GM19239 (cell line): ENCODE measurements at regions not wholly inside any gene's neighbourhood (a gene's known extent, or its start where the extent isn't known, plus 50 kb on each side); places are given as distances from the start of the nearest gene placed in this dataset.

Source experiments
- DNase-seq: peaks from one replicate; pipeline ENCODE4 v3.0.0; 2011; ENCODE audit warnings: low spot score; ENCODE audit not compliant: insufficient read length
- FAIRE-seq: peaks from 2 replicates; lab custom pipeline; 2011; peaks lifted over from hg19 to GRCh38; lab: Jason Lieb, UNC

GRCh38 chr18:43692099-43692690, 414.9 kb upstream of the SYT4 start:
- no peak for DNase-seq
- no peak for FAIRE-seq

- DNase-seq (no peak), FAIRE-seq (no peak)
These were observed 425.1 kb upstream of the SYT4 start for GRCh38 chr18:43702399-43702798.

- DNase-seq (no peak), FAIRE-seq (no peak)
These were observed 425.8 kb upstream of the SYT4 start for GRCh38 chr18:43703050-43703449.

DNA sequence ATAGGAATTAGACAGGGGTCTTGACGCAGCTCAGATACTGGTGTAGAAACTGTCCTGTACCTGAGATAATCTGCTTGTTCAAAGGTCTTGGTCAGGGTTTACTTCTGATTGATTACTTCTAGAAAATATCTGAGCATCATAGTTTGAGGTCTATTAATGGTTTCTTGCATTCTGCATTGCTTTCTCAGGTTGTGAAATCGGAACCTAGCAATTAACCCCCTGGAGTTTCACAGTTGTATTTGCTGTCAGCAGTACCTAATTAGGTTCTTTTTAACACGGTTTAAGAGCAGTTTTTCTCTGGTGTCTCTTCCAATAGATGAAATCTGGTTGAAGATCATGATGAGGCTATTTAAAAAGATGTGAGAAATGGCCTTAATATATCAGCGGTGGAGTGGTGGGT, 428.6 kb upstream of the SYT4 start:
- DNase-seq, result no peak
- no peak for FAIRE-seq

GRCh38 chr18:43710135-43710534, 432.8 kb upstream of the SYT4 start:
- FAIRE-seq (no peak), DNase-seq (no peak)

GRCh38 chr18:43714343-43715010, 437.2 kb upstream of the SYT4 start:
- FAIRE-seq (no peak), DNase-seq (no peak)

- no peak for FAIRE-seq
- DNase-seq, result no peak
These were observed 442.0 kb upstream of the SYT4 start for GRCh38 chr18:43719267-43719795.

DNA sequence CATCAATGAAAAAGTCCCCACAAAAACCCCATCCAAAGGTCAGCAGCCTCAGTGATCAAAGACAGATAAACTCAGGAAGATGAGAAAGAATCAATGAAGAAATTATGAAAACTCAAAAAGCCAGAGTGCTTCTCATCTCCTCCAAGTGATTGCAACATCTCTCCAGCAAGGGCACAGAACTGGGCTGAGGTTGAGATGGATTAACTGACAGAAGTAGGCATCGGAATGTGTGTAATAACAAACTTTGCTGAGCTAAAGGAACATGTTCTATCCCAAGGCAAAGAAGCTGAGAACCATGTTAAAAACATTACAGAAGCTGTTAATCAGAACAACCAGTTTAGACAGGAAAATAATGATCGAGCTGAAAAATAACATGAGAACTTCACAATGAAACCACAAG, 442.8 kb upstream of the SYT4 start:
- DNase-seq (no peak), FAIRE-seq (no peak)

GRCh38 chr18:43735570-43735969, 458.3 kb upstream of the SYT4 start:
- DNase-seq, result no peak
- FAIRE-seq, result no peak

DNA sequence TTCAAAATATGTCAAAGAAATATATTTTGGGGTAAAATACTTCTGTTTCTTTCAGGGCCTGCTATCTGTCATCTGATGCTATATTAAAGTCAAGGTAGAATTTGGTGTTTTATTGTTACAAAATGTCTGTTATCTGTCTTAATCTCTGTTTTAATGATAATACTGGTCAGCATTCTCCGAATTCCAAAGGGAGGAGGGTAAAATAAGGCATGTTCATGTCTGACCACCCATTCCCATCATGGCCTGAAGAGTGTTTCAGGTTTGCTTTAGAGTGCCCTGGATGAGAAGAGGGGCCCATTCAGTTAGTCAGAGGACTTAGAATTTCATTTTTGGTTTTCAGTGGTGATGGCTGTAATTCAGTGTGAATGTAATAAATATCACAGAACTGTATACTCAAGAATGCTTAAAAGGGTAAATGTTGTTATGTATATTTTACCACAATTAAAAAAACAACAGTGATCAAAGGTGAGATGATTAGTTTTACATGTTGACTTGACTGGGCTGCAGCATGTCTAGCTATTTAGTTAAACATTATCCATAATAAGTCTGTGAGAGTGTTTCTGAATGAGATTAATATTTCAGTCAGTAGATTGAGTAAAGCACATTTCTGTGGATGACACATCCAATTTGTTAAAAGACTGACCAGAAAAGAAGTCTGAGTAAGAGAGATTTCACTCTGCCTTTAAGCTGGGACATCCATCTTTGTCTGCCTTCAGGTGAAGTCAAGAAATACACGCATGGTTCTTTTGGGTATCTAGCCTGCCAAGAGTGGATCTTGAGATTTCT, 467.9 kb upstream of the SYT4 start:
- FAIRE-seq (no peak), DNase-seq (no peak)

- no peak for FAIRE-seq
- no peak for DNase-seq
These were observed 473.9 kb upstream of the SYT4 start for GRCh38 chr18:43751203-43751602.

DNA sequence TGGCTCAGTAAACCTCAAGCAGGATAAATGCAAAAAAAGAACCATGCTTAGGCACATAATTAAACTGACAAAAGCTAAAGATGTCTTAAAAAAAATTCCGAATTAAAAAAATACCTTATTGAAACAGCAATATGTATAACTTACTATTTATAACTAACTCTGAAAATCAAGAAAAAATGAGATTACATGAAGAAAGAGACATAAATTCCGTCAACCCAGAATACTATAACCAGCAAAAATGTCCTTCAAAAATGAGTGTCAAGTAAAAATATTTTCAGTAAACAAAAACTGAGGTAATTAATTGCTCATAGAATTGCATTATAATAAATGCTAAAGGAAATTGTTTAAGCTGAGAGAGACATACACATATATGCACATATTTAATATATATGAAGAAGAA, 474.5 kb upstream of the SYT4 start:
- DNase-seq (no peak), FAIRE-seq (no peak)

GRCh38 chr18:43757273-43757672, 480.0 kb upstream of the SYT4 start:
- FAIRE-seq (no peak), DNase-seq (no peak)

- FAIRE-seq (no peak), DNase-seq (no peak)
These were observed 481.4 kb upstream of the SYT4 start for GRCh38 chr18:43758734-43759133.

GRCh38 chr18:43760010-43760409, 482.7 kb upstream of the SYT4 start:
- FAIRE-seq, result no peak
- no peak for DNase-seq

- FAIRE-seq (no peak), DNase-seq (no peak)
These were observed 495.6 kb upstream of the SYT4 start for GRCh38 chr18:43772907-43773306.

DNA sequence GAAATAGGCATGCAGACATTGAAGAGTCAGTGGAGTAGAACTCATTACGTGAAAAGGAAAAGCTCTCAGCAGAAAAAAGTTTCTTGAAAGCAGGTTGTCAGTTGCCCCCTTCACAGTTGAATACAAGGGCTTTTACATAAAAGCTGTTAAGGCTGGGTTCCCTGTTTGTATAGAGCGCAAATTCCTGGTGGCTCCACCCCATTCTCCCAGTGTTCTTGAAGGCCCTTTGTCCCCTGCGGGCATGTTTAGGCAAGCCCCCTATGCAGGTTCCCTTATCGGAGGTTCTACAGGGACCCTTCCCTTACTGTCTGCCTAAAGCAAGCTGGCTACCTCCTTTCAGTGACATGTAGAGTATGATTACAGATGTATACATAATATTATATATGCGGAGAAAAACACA, 497.2 kb upstream of the SYT4 start:
- FAIRE-seq (no peak), DNase-seq (no peak)

DNA sequence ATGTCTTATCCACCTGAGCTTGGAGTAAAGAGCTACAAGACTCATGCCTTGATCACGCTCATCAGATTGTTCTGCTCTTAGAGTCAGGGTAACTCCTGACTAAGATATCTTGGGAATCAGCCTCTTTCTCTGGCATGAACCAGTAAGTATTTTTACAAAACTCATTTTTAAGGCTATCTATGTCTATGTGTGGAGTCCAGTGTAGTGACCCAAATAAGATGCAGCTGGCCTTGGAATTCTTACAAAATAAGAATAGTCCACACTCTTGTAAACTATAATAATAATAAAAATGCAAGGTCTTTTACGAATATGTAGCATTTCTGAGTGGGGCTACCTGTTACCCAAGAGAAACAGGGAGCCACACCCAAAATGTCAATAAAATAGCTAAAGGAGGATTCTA, 498.3 kb upstream of the SYT4 start:
- no peak for FAIRE-seq
- no peak for DNase-seq

GRCh38 chr18:43776997-43777396, 499.7 kb upstream of the SYT4 start:
- FAIRE-seq, result no peak
- DNase-seq, result no peak

GRCh38 chr18:43777636-43778304, 500.5 kb upstream of the SYT4 start:
- no peak for DNase-seq
- FAIRE-seq, result no peak
